OCI-LY3 (cell line): ENCODE measurements at regions not wholly inside any gene's neighbourhood (a gene's known extent, or its start where the extent isn't known, plus 50 kb on each side); places are given as distances from the start of the nearest gene placed in this dataset.

Source experiments
- CTCF ChIP-seq: fragments of 200-600, 300-600 bp; sonication (generic); IDR thresholded peaks from 2 replicates; pipeline ENCODE4 v1.5.1; 2014; ENCODE audit warnings: antibody characterized with exemption, low read length, low read depth
- EZH2phosphoT487 ChIP-seq: fragments of 200-600 bp; shearing (Covaris generic); IDR thresholded peaks from 2 replicates; pipeline ENCODE4 v1.6.1; 2018; ENCODE audit warnings: antibody characterized with exemption, mixed run types, low read depth

GRCh38 chr14:85437148-85437547, 92.8 kb upstream of the FLRT2 start:
- no peak for TF ChIP-seq CTCF
- no peak for TF ChIP-seq EZH2phosphoT487
